GM20000 (cell line): ENCODE measurements at regions not wholly inside any gene's neighbourhood (a gene's known extent, or its start where the extent isn't known, plus 50 kb on each side); places are given as distances from the start of the nearest gene placed in this dataset.

ENCODE experiments used
- DNase-seq: peaks from one replicate; pipeline ENCODE4 v3.0.0; 2012; ENCODE audit warnings: low spot score
- TF ChIP-seq, protein P1 (sequence below): IDR thresholded peaks from 2 replicates; pipeline ENCODE4 v1.5.1; 2012; ENCODE audit warnings: mild to moderate bottlenecking, control low read depth; ENCODE audit errors: extremely low read depth, missing control alignments

DNA sequence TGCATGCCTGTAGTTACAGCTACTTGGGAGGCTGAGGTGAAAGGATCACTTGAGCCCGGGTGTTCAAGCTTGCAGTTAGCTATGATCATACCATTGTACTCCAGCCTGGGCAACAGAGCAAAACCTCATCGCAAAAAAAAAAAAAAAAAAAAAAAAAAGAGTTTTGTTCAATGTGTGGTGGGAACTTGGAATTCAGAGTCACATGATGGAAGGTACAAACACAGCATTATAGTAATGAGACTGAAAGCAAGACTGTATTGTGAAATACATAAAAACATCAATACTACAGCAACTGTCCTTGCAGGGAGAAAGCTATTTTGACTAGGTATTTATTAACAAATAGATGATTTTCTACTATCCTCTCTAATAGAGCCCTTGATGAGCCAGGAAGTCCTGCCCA, 393.2 kb downstream of the DLEU7 start:
- DNase-seq = no peak
- TF ChIP-seq, protein P1, sequence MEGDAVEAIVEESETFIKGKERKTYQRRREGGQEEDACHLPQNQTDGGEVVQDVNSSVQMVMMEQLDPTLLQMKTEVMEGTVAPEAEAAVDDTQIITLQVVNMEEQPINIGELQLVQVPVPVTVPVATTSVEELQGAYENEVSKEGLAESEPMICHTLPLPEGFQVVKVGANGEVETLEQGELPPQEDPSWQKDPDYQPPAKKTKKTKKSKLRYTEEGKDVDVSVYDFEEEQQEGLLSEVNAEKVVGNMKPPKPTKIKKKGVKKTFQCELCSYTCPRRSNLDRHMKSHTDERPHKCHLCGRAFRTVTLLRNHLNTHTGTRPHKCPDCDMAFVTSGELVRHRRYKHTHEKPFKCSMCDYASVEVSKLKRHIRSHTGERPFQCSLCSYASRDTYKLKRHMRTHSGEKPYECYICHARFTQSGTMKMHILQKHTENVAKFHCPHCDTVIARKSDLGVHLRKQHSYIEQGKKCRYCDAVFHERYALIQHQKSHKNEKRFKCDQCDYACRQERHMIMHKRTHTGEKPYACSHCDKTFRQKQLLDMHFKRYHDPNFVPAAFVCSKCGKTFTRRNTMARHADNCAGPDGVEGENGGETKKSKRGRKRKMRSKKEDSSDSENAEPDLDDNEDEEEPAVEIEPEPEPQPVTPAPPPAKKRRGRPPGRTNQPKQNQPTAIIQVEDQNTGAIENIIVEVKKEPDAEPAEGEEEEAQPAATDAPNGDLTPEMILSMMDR = no peak

DNA sequence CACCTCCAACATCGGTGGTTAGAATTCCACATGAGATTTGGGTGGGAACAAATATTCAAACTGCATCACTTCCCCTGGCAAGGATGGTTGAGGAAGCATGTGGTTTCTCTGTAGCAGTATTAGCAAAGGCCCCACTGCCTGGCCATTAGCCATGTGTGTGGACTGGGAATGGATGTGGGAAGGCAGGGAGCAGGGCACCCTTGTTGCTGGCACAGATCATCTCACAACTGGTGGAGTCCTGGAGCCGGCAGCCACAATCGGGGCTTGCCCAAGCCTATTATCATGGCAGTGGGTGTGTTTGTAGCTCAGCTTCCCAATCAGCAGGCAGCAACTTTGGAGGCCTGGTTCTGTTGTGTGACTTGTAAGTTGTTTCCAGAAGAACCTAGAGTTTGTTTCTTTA, 391.9 kb downstream of the DLEU7 start:
- DNase-seq = no peak
- TF ChIP-seq, protein P1 = no peak

DNA sequence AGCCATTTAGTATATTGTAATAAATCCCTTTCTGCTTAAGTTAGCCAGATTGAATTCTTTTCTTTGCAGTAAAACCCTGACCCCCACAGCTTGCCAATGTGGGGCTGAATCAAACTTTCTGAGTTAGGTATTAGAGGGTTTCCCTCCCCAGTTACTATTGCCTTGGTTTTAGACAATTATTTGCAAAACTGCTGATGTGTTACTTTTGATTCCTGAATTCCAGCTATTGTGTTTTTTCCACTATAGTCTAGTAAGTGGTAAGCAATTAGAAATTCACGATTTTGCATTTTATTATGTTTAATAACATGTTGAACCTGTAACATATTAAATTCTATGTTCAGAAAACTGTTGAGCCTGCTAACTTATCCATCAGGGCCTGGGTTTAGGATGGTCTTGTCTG, 391.5 kb downstream of the DLEU7 start:
- TF ChIP-seq, protein P1 = no peak
- no peak for DNase-seq

DNA sequence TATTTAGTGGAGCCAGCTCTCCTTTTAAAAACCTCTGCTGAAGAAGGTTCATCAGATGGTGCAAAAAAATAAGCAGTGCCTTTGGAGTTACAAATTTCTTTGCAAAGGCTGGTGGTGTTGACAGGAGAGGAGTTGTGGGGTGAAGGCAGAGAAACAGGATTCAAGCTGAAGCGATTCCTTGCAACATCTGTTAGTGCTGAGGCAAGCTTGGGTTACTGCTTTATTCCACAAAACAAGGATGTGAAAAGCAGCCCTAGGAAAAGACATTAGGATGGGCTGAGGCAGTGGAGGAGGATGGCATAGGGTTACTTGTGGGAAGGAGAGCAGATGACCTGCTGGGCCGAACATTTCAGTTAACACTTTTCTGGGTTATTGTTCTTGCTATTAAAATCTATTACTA, 390.7 kb downstream of the DLEU7 start:
- DNase-seq = no peak
- TF ChIP-seq, protein P1 = no peak

DNA sequence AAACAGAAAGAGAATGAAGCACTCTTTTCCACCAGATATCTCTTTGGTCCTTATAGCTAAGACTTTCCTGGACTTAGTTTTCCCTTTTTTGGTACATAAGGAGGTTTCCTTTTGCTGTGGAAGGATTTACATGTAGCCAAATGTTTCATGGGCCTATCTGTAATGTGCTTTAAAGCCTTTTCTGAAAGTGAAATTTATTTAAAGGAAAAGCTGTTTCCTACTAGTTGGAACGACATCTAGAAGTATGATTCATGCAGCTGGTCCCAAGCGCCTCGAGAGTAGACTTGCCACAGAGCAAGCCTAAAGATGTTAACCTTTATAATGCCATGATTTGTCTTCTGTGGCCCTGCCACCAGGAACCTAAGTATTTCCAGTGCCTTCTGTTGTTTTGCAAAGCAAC, 390.3 kb downstream of the DLEU7 start:
- TF ChIP-seq, protein P1 = no peak
- DNase-seq = no peak

DNA sequence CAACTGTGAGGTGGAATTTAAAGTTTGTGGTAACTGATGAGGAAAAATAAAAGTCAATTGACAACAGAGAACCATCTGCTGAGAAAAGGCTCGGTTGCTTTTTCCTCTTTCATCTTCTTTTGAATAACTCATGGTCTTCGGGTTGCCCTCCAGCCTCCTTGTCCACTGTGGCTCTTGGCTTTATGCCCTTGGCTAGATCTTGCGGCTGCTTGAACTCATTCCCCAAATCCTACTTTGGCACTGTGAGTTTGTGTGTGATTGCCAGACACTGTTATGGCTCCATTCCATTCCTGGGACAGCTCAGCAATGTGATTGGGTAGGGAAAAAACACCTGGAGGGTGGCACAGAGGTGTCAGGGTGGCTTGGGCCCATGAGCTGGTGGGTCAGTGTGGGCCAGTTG, 387.4 kb downstream of the DLEU7 start:
- TF ChIP-seq, protein P1 = no peak
- no peak for DNase-seq

DNA sequence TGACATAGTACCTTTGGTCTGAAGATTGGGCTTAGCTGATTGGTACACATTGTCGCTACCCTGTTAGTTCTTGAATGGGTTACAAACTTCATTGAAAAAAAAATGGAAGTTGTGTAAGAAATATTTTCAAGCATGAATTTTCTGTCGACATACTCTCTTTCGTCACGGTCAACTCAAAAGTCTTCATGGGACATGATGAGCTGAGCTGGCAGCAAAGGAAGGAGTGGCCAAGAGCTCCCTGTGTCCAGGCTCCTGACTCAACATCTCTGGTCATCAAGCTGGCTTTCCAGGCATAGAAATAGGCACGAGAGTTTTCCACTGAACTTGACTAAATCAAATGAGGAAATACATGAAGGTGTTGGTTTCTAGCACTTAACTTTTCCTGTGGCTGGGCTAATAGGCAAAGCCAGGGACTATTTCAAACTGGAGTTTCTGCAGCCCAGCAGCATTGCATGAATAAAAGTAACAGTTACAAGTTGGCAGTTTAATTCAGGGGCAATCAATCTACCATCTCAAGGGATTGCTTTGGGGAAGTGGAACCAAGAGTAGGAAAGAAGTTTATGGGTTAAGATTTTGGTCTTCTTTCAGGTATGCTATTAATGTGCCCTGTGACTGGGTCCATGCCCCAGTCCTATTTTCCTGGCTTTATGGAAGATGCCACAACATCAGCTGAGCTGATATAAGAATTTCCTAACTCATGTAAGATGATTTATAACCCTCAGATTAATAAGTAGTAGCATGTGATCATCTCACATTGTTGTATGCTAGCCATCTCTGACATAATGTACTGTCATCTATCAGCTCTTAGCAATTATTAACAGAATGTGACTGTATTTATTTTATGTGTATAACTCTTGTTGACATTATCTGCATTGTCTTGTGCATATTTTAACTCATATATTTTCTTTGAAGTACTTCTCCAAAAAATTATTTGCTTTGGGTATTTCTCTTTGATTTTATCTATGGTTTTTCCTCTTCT, 385.8 kb downstream of the DLEU7 start:
- DNase-seq = no peak
- TF ChIP-seq, protein P1 = no peak
